Neural cell (in vitro differentiated cells): ENCODE measurements at regions not wholly inside any gene's neighbourhood (a gene's known extent, or its start where the extent isn't known, plus 50 kb on each side); places are given as distances from the start of the nearest gene placed in this dataset.

Experiments used
- H2AFZ ChIP-seq: fragments of 200-600, 300-800 bp; sonication (generic), shearing (Covaris generic); 2 replicates; pipeline ENCODE4 v1.6.0; 2014; ENCODE audit warnings: low read depth, mild to moderate bottlenecking, antibody characterized with exemption, low read length, moderate library complexity
- H3F3A ChIP-seq: fragments of 200-600 bp; shearing (Covaris generic); 2 replicates; pipeline ENCODE4 v1.6.1; 2016; ENCODE audit warnings: mild to moderate bottlenecking, moderate library complexity, mixed read lengths, antibody characterized with exemption, low read length; ENCODE audit not compliant: insufficient read depth, poor library complexity, severe bottlenecking
- H3K27ac ChIP-seq: fragments of 200-600, 300-800 bp; sonication (generic), shearing (Covaris generic); 2 replicates; pipeline ENCODE4 v1.5.1; 2014; ENCODE audit warnings: mild to moderate bottlenecking, low read length, moderate library complexity
- H3K27me3 ChIP-seq: fragments of 300-800, 200-600 bp; sonication (generic), shearing (Covaris generic); 2 replicates; pipeline ENCODE4 v1.6.0; 2014; ENCODE audit warnings: mild to moderate bottlenecking, low read depth, low read length, moderate library complexity; ENCODE audit not compliant: insufficient read depth
- H3K36me3 ChIP-seq: fragments of 300-800, 200-600 bp; sonication (generic), shearing (Covaris generic); 2 replicates; pipeline ENCODE4 v1.5.1; 2014; ENCODE audit warnings: mild to moderate bottlenecking, antibody characterized with exemption, low read length, moderate library complexity; ENCODE audit not compliant: insufficient read depth
- H3K4me2 ChIP-seq: fragments of 300-800, 200-600 bp; sonication (generic), shearing (Covaris generic); 2 replicates; pipeline ENCODE4 v1.6.0; 2014; ENCODE audit warnings: mild to moderate bottlenecking, low read length
- H3K4me3 ChIP-seq: fragments of 300-800, 200-600 bp; sonication (generic), shearing (Covaris generic); 2 replicates; pipeline ENCODE4 v1.5.1; 2014; ENCODE audit warnings: mild to moderate bottlenecking, low read length, moderate library complexity
- H3K79me2 ChIP-seq: fragments of 200-600 bp; shearing (Covaris generic); replicated peaks from 2 replicates; pipeline ENCODE4 v1.6.0; 2014; ENCODE audit warnings: mild to moderate bottlenecking, low read length, moderate library complexity; ENCODE audit not compliant: insufficient read depth
- H3K9ac ChIP-seq: fragments of 300-800, 200-600 bp; sonication (generic), shearing (Covaris generic); 2 replicates; pipeline ENCODE4 v1.6.1; 2016; ENCODE audit warnings: mild to moderate bottlenecking, low read length, mixed read lengths
- H3K9me2 ChIP-seq: fragments of 200-600 bp; shearing (Covaris generic); 2 replicates; pipeline ENCODE4 v1.6.1; 2016; ENCODE audit warnings: mild to moderate bottlenecking, low read length, mixed read lengths; ENCODE audit not compliant: insufficient read depth
- H3K9me3 ChIP-seq: fragments of 200-600, 300-800 bp; sonication (generic), shearing (Covaris generic); 2 replicates; pipeline ENCODE4 v1.6.1; 2016; ENCODE audit warnings: mild to moderate bottlenecking, mixed run types, low read length, moderate library complexity, mixed read lengths
- H4K20me1 ChIP-seq: fragments of 200-600 bp; shearing (Covaris generic); 2 replicates; pipeline ENCODE4 v1.6.1; 2016; ENCODE audit warnings: mild to moderate bottlenecking, mixed run types; ENCODE audit not compliant: insufficient read depth
- CTCF ChIP-seq: fragments of 450-650 bp; IDR thresholded peaks from 2 replicates; pipeline ENCODE4 v1.5.1; 2014; ENCODE audit warnings: antibody characterized with exemption, mild to moderate bottlenecking, moderate library complexity; ENCODE audit not compliant: poor library complexity, severe bottlenecking
- EP300 ChIP-seq: fragments of 450-650 bp; conservative IDR thresholded peaks from 2 replicates; pipeline ENCODE4 v1.6.1; 2014; ENCODE audit warnings: antibody characterized with exemption, mild to moderate bottlenecking, moderate library complexity; ENCODE audit not compliant: poor library complexity, severe bottlenecking
- EZH2 ChIP-seq: fragments of 200-600, 300-800 bp; shearing (Covaris generic), sonication (generic); IDR thresholded peaks from 2 replicates; pipeline ENCODE4 v1.6.1; 2014; ENCODE audit warnings: antibody characterized with exemption, low read length, borderline replicate concordance, mild to moderate bottlenecking; ENCODE audit not compliant: insufficient read depth, poor library complexity, severe bottlenecking
- MXI1 ChIP-seq: fragments of 450-650 bp; conservative IDR thresholded peaks from 2 replicates; pipeline ENCODE4 v1.6.1; 2014; ENCODE audit warnings: antibody characterized with exemption, mild to moderate bottlenecking; ENCODE audit not compliant: poor library complexity, severe bottlenecking
- POLR2AphosphoS5 ChIP-seq: IDR thresholded peaks from 2 replicates; pipeline ENCODE4 v1.6.1; 2012
- RAD21 ChIP-seq: fragments of 450-650 bp; conservative IDR thresholded peaks from 2 replicates; pipeline ENCODE4 v1.6.1; 2014; ENCODE audit warnings: antibody characterized with exemption, mild to moderate bottlenecking, moderate library complexity
- REST ChIP-seq: IDR thresholded peaks from 2 replicates; pipeline ENCODE4 v1.6.1; 2012; ENCODE audit warnings: borderline replicate concordance
- SMC3 ChIP-seq: fragments of 450-650 bp; conservative IDR thresholded peaks from 2 replicates; pipeline ENCODE4 v1.6.1; 2014; ENCODE audit warnings: antibody characterized with exemption, mild to moderate bottlenecking, moderate library complexity; ENCODE audit not compliant: poor library complexity
- TAF1 ChIP-seq: IDR thresholded peaks from 2 replicates; pipeline ENCODE4 v1.6.1; 2012; ENCODE audit warnings: low read depth

GRCh38 chr4:73312967-73313366 is 54.4 kb upstream of the ANKRD17 start:
- no peaks in the 10 kb centered on the region for H4K20me1 ChIP-seq
- H3F3A ChIP-seq: no peaks in the 10 kb centered on the region
- no peak overlapping the region for H2AFZ ChIP-seq
- H3K9ac ChIP-seq: no peak overlapping the region
- H3K27ac ChIP-seq: no peak overlapping the region
- no peak for TF ChIP-seq CTCF
- no peak for TF ChIP-seq RAD21
- TF ChIP-seq REST: no peak
- TF ChIP-seq EZH2: no peak
- TF ChIP-seq MXI1: no peak
- TF ChIP-seq TAF1: no peak
- no peak for TF ChIP-seq POLR2AphosphoS5
- TF ChIP-seq EP300: no peak
- no peak for TF ChIP-seq SMC3
- H3K4me3 ChIP-seq: no peak overlapping the region
- no peaks in the 10 kb centered on the region for H3K27me3 ChIP-seq
- no peak overlapping the region for H3K4me2 ChIP-seq
- no peaks in the 10 kb centered on the region for H3K79me2 ChIP-seq
- no peaks in the 10 kb centered on the region for H3K36me3 ChIP-seq
- H3K9me3 ChIP-seq: no peaks in the 10 kb centered on the region
- no peaks in the 10 kb centered on the region for H3K9me2 ChIP-seq

- Histone ChIP-seq H3K27ac (no peak overlapping the region), H3K4me2 (no peak overlapping the region), H3K9me3 (no peaks in the 10 kb centered on the region), H3F3A (no peaks in the 10 kb centered on the region), H3K9ac (no peak overlapping the region), H3K79me2 (no peaks in the 10 kb centered on the region), H3K27me3 (no peaks in the 10 kb centered on the region), H2AFZ (no peak overlapping the region), H3K36me3 (no peaks in the 10 kb centered on the region), H4K20me1 (no peaks in the 10 kb centered on the region), H3K9me2 (no peaks in the 10 kb centered on the region), H3K4me3 (no peak overlapping the region)
- TF ChIP-seq SMC3: peak; percentile 77
- TF ChIP-seq TAF1: no peak
- TF ChIP-seq REST: no peak
- peak; percentile 69 for TF ChIP-seq CTCF
- TF ChIP-seq RAD21: peak; percentile 72
Observed at GRCh38 chr4:73311428-73311827, 52.8 kb upstream of the ANKRD17 start.
